Stomach (tissue), 8 donors: ENCODE measurements at regions not wholly inside any gene's neighbourhood (a gene's known extent, or its start where the extent isn't known, plus 50 kb on each side); places are given as distances from the start of the nearest gene placed in this dataset.
A peak's percentile ranks its signal among the peaks of the same experiment; 100 is the strongest.

Experiments used
- DNase-seq, 2 donors: peaks; one replicate each; pipeline versions ENCODE4 v3.0.0 to v3.0.0-alpha.2; 2013 to 2019
- H3K27ac ChIP-seq, 5 donors: fragments of 200-600 bp in 4 of 5; sonication (generic) in 4 of 5; one replicate each; pipeline ENCODE4 v1.5.1; 2013 to 2019; ENCODE audit warnings: mild to moderate bottlenecking in 1 of 5, moderate library complexity in 1 of 5
- H3K27me3 ChIP-seq, 3 donors: fragments of 200-600 bp; sonication (generic); one replicate each; pipeline ENCODE4 v1.5.1; 2017 to 2019; ENCODE audit warnings: mixed run types in 1 of 3
- H3K36me3 ChIP-seq, 4 donors: fragments of 200-600 bp; sonication (generic); 1 replicate in 3 of 4; 2 replicates in 1 of 4; pipeline ENCODE4 v1.5.1; 2016 to 2019
- H3K4me1 ChIP-seq, 4 donors: fragments of 200-600 bp; sonication (generic); one replicate each; pipeline ENCODE4 v1.5.1; 2016 to 2019
- H3K4me3 ChIP-seq, 4 donors: fragments of 200-600 bp; sonication (generic) in 3 of 4; one replicate each; pipeline ENCODE4 v1.5.1; 2016 to 2019; ENCODE audit warnings: mild to moderate bottlenecking in 1 of 4
- H3K9me3 ChIP-seq, 4 donors: fragments of 200-600 bp; sonication (generic); one replicate each; pipeline ENCODE4 v1.5.1; 2016 to 2019
- EP300 ChIP-seq: sonication (generic); formaldehyde crosslinking; IDR thresholded peaks from one replicate; pipeline ENCODE4 v1.6.1; 2017; ENCODE audit warnings: antibody characterized with exemption
- POLR2A ChIP-seq, 4 donors: fragments of 450-650 bp; IDR thresholded peaks; one replicate each; pipeline ENCODE4 v1.6.1; 2016; ENCODE audit warnings: antibody characterized with exemption in 4 of 4, control low read depth in 2 of 4, mild to moderate bottlenecking in 1 of 4, moderate library complexity in 1 of 4
- POLR2AphosphoS5 ChIP-seq, 3 donors: sonication (generic); formaldehyde crosslinking; IDR thresholded peaks; one replicate each; pipeline ENCODE4 v1.6.1; 2016; ENCODE audit warnings: antibody characterized with exemption in 3 of 3
- WGBS, 5 donors: extraction: QIAGEN DNeasy Blood & Tissue Kit in 3 of 5; methylation state at CpG; one replicate each; pipeline versions ENCODE4 v1.1.5 to v1.1.7; 2013 to 2018; 5-methylcytosine and 5-hydroxymethylcytosine counted together
- intact Hi-C: fragments of 100-400 bp; cut with DNase I; formaldehyde crosslinking; loops from one replicate; pipeline ENCODE4 v1.15.1; 2023; ENCODE audit warnings: low total_unique reads
- TF ChIP-seq, protein P1 (sequence below), 7 experiments: fragments of 450-650 bp in 4 of 7; fragments of 200-600 bp in 3 of 7; sonication (generic) in 3 of 7; IDR thresholded peaks; one replicate each; pipeline ENCODE4 v1.5.1; 2016 to 2019; ENCODE audit warnings: antibody characterized with exemption in 7 of 7, control low read depth in 2 of 7, mild to moderate bottlenecking in 1 of 7
- donor health status: healthy with polysubstance abuse.
- donor health status: Bipolar disorder and iron deficiency.
- donor health status: healthy.

DNA sequence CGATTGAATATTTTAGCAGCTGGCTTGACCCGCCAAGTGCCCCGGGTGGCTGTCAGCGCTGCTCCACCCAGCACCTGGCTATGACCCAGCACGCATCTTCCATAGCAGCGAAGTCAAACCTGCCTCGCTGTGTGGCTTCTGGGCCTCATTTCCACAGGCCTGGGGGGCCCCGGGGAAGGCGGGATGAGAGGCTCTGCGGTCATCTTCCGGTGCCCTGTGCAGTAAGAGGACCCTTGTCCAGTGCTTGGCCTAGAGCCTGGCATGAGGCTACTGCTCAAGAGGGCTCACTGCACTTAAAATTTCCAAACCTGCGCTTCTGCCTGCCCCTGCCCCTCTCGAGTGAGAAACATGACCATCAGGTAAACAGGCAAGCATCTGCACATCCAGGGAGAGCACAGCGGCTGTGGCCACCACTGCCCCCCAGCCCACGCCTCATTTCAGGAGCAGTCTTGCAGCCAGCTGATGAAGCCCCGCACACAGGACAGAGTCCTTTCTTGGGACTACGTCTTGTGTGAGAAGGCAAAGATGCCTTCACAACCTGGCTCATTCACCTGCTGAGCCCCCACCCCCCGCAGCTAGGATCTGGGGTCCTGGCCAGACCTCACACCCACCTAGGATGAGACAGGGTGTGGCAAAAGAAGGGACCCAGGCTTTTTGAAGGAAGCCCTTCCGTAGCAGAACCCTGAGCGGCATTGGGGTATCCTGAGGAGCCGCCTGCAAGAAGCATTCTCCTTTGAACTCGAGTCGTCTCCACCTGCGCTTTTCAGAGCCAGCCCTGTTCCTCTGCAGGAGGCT is 69.5 kb upstream of the UNC5A start:
- intact Hi-C loops = no loop called here
- TF ChIP-seq, protein P1, sequence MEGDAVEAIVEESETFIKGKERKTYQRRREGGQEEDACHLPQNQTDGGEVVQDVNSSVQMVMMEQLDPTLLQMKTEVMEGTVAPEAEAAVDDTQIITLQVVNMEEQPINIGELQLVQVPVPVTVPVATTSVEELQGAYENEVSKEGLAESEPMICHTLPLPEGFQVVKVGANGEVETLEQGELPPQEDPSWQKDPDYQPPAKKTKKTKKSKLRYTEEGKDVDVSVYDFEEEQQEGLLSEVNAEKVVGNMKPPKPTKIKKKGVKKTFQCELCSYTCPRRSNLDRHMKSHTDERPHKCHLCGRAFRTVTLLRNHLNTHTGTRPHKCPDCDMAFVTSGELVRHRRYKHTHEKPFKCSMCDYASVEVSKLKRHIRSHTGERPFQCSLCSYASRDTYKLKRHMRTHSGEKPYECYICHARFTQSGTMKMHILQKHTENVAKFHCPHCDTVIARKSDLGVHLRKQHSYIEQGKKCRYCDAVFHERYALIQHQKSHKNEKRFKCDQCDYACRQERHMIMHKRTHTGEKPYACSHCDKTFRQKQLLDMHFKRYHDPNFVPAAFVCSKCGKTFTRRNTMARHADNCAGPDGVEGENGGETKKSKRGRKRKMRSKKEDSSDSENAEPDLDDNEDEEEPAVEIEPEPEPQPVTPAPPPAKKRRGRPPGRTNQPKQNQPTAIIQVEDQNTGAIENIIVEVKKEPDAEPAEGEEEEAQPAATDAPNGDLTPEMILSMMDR (IDR thresholded peaks at IDR 0.05) = no peak
- peak in 1 of 2 donors; percentile 17 for DNase-seq
- no peak overlapping the region for H3K27ac ChIP-seq
- H3K4me1 ChIP-seq = peaks cover 0 to 15% (median 12%) of the 10 kb centered on the region in 4 donors
- H3K27me3 ChIP-seq = peaks cover 27 to 100% (median 90%) of the 10 kb centered on the region in 3 donors
- 69 to 80% (median 72%) methylated on average over 17 to 24 of the region's 24 CpGs for WGBS, 5 donors
- no peaks in the 10 kb centered on the region for H3K36me3 ChIP-seq
- H3K4me3 ChIP-seq = no peak overlapping the region
- H3K9me3 ChIP-seq = no peaks in the 10 kb centered on the region

DNA sequence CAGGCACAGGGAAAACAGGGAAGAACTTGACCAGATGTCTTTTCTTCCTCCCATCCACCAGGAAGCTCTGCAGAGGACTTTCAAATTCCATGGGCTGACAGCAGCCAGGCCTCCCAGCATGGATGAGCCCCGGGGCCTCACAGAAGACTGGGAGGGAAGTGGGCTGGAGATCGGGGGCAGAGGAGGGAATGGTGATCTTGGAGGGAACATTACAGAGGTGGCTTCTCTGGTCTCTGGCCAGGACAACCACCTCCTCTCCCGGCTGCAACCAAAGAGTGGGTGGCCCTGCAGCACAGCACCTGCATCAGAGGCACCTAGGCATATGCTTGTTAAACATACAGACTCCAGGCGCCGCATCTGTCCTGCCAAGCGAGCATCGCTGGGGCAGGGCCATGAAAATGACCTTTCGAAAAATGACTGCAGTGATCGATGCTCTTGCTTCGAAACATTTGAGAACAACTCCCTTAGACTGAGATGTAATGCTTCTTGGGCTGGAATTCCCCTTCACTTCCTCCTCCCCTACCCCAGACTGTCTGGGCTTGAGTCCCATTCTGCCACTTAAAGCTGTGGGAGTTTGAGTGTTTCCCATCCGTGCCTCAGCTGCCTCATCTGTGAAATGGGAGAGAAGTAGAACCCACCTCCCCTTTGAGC is 68.7 kb upstream of the UNC5A start:
- Histone ChIP-seq H3K36me3 (no peaks in the 10 kb centered on the region), H3K4me1 (peaks cover 0 to 15% (median 12%) of the 10 kb centered on the region in 4 donors), H3K27me3 (peaks cover 22 to 100% (median 90%) of the 10 kb centered on the region in 3 donors), H3K27ac (no peak overlapping the region), H3K4me3 (no peak overlapping the region), H3K9me3 (no peaks in the 10 kb centered on the region)
- whole genome bisulfite sequencing, 5 donors = 63 to 70% (median 67%) methylated on average over 11 of the region's 11 CpGs
- TF ChIP-seq POLR2AphosphoS5 (IDR thresholded peaks at IDR 0.05) (no peak), EP300 (no peak), POLR2A (IDR thresholded peaks at IDR 0.05) (no peak)
- TF ChIP-seq, protein P1 (IDR thresholded peaks at IDR 0.05) = no peak
- intact Hi-C loops = no loop called here
- peak in 1 of 2 donors; percentile 10 for DNase-seq

DNA sequence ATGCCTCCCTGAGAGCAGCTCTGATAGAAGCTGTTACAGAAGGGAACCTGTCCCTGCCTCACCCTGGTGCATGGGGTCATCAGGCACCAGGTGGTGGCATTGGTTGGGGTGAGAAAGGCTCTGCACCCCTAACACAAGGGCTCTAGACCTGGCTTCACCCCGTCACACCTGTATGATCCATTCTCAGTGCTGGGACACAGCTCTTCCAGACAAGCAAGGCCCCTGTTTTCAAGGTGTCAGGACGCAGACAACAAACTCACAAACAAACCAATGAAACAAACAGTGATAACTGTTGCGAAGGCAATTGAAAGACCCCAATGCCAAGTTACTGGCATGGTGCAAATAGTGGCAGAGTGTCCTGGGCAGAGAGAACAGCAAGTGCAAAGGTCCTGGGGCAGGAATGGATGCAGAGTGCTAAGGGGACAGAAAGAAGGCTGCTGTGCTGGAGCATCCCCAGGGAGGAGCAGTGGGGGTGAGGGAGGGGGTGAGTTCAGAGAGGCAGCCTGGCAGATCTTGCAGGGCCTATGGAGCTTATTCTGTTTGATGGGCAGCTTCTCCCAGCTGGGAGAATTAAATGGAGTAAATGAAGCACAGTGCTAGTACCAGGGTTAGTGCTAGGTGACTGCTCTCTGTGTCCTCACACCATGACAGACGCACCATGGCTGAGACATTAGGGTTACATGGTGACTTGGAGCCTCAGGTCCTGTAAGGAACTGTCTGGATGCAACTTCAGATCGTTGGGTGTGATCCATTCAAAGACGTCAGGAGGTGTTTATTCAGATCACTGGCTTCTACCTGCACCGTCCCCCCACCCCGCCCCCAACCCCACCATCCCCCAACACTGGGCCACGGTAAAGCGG is 67.9 kb upstream of the UNC5A start:
- 39 to 63% (median 44%) methylated on average over 6 to 10 of the region's 10 CpGs for WGBS, 5 donors
- intact Hi-C loops = no loop called here
- Histone ChIP-seq H3K4me1 (peaks cover 0 to 15% (median 12%) of the 10 kb centered on the region in 4 donors), H3K27ac (no peak overlapping the region), H3K9me3 (no peaks in the 10 kb centered on the region), H3K36me3 (no peaks in the 10 kb centered on the region), H3K27me3 (peaks cover 22 to 100% (median 90%) of the 10 kb centered on the region in 3 donors), H3K4me3 (peak overlapping the region in 1 of 4 donors; percentile 30)
- no peak for TF ChIP-seq EP300
- TF ChIP-seq POLR2AphosphoS5 (IDR thresholded peaks at IDR 0.05) = no peak
- no peak for DNase-seq

DNA sequence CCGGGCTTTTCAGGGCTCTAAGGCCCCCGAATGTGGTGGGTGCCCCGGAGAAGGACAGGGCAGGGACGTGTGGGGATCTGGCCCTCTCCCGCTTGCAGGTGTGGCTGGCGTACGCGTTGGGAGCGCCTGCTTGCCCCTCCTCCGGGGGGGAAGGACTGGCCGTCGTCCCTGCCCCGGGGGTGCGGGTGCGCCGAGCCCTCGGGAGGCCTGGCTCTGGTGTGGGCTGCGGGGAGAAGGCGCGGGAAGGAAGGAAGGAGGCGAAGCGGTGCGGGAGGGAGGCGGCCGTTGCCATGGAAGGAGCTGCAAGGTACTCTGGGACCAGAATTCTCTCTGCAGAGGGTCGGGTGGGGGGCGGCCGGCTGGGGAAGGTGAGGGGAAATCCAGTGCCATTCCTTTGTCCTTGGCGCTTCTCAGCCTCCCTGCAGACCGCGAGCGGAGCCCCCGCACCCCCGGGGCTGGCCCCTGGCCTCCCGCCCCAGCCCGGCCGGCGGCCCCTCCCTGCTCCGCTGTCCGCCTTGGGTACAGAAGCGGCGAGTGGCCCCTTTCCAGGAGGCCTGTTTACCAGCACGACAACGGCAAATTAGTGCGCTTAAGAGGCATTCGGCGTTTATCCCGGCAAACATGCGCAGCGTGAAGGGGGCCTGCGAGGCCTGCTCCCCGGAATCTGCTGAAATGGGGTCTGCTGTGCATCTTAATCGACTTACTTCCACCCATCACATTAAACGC is 67.1 kb upstream of the UNC5A start:
- intact Hi-C loops = no loop called here
- no peaks in the 10 kb centered on the region for H3K36me3 ChIP-seq
- WGBS, 5 donors = 2 to 4% (median 3%) methylated on average over 12 to 54 of the region's 54 CpGs
- TF ChIP-seq EP300 = no peak
- no peak for TF ChIP-seq POLR2AphosphoS5 (IDR thresholded peaks at IDR 0.05)
- TF ChIP-seq POLR2A (IDR thresholded peaks at IDR 0.05) = no peak
- TF ChIP-seq, protein P1 (IDR thresholded peaks at IDR 0.05) = no peak
- no peaks in the 10 kb centered on the region for H3K9me3 ChIP-seq
- no peak overlapping the region for H3K27ac ChIP-seq
- H3K27me3 ChIP-seq = peaks cover 28 to 100% (median 93%) of the 10 kb centered on the region in 3 donors
- H3K4me3 ChIP-seq = peak overlapping the region in 3 of 4 donors; percentile 24 to 37 (median 30)
- DNase-seq = peak in 1 of 2 donors; percentile 54
- H3K4me1 ChIP-seq = peaks cover 0 to 15% (median 12%) of the 10 kb centered on the region in 4 donors
